Activated T-cell treated with anti-CD3 and anti-CD28 coated beads, Interleukin-2, amount 50 U/mL, for 72 hours (primary cell): ENCODE measurements at regions not wholly inside any gene's neighbourhood (a gene's known extent, or its start where the extent isn't known, plus 50 kb on each side); places are given as distances from the start of the nearest gene placed in this dataset.

Experiments
- ATAC-seq, 2 donors: fragments of 150-1000 bp; cut with Tn5 transposase; replicated peaks in 1 of 2; 2 replicates each; pipeline ENCODE4 v1.10.0; 2021; ENCODE audit warnings: moderate library complexity in 2 of 2, mild to moderate bottlenecking in 1 of 2
- DNase-seq, 2 donors: peaks; one replicate each; pipeline ENCODE4 v3.0.0; 2021 to 2022; ENCODE audit warnings: mixed read lengths in 1 of 2
- H3K27ac Mint-ChIP-seq: one replicate; pipeline ENCODE4 v1.8.0; 2022; ENCODE audit warnings: mild to moderate bottlenecking, moderate library complexity, mixed read lengths
- H3K27me3 Mint-ChIP-seq: one replicate; pipeline ENCODE4 v1.8.0; 2022; ENCODE audit warnings: low read depth, mixed read lengths
- H3K36me3 Mint-ChIP-seq, 2 donors: one replicate each; pipeline ENCODE4 v1.8.0; 2022; ENCODE audit warnings: mixed read lengths in 2 of 2, mild to moderate bottlenecking in 1 of 2; ENCODE audit not compliant: insufficient read depth in 2 of 2
- H3K4me1 Mint-ChIP-seq: one replicate; pipeline ENCODE4 v1.8.0; 2022; ENCODE audit warnings: low read depth, mixed read lengths
- H3K4me3 Mint-ChIP-seq, 2 donors: one replicate each; pipeline ENCODE4 v1.8.0; 2022; ENCODE audit warnings: mild to moderate bottlenecking in 2 of 2, mixed read lengths in 2 of 2, moderate library complexity in 2 of 2
- H3K9me3 Mint-ChIP-seq, 2 donors: one replicate each; pipeline ENCODE4 v1.8.0; 2022; ENCODE audit warnings: mixed read lengths in 2 of 2

DNA sequence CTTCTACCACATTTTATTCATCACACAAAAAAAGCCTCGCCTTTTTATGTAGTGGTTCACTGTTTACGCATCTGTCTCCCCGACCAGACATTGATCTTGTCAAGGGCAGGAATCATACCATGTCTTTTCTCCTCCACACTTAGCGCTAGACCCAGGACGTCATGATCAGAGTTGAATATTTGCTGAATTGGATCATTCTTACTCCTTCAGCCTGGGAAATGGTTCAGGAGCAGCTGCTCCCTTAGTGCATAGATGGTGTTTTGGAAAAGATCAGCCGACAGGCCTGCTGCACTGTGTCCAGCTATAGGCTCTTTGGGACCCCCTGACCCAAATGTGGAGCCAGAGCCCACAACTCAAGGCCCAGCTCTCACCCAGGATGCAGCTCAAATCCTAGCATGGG is 249.1 kb upstream of the TMEM72 start:
- no peaks in the 10 kb centered on the region for H3K27me3 Mint-ChIP-seq
- DNase-seq (no peak), ATAC-seq (no peak)
- H3K27ac Mint-ChIP-seq = no peak overlapping the region
- no peaks in the 10 kb centered on the region for H3K36me3 Mint-ChIP-seq
- no peaks in the 10 kb centered on the region for H3K4me1 Mint-ChIP-seq
- H3K9me3 Mint-ChIP-seq = no peaks in the 10 kb centered on the region
- no peak overlapping the region for H3K4me3 Mint-ChIP-seq

DNA sequence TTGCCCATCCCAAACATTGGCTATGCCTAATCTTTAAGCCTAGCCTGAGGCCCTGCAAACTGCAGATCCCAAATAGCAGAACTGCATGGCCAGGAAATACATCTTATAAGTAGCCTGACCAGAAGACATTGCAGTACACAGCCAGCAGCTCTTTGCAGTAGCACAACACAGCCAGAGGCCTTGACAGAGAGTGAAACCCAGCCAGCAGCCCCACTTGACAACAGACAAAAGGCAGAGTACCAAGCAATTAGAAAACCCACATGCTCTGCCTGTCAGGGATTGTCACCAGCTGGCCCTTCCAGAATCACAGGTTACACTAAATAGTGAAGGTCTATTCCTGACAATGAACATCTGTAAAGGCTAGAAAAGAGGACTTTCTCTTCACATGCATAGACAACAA is 242.8 kb upstream of the TMEM72 start:
- Mint-ChIP-seq H3K9me3 (peaks cover 0 to 2% of the 10 kb centered on the region in 2 donors), H3K36me3 (no peaks in the 10 kb centered on the region), H3K4me3 (no peak overlapping the region), H3K4me1 (no peaks in the 10 kb centered on the region), H3K27ac (no peak overlapping the region), H3K27me3 (no peaks in the 10 kb centered on the region)
- DNase-seq = no peak
- ATAC-seq = no peak

DNA sequence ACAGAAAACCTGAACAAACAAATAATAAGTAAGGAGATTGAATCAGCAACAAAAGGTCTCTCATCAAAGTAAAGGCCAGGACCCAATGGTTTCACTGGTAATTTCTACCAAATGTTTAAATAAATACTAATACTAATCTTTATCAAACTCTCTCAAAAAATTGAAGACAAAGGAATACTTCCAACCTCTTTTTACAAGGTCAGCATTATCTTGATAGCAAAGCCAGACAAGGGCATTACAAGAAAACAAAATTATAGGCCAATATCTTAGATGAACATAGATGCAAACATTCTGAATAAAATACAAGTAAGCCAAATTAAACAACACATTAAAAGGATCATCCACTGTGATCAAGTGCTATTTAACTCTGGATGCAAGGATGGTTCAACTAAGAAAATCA is 239.8 kb upstream of the TMEM72 start:
- Mint-ChIP-seq H3K36me3 (no peaks in the 10 kb centered on the region), H3K4me3 (no peak overlapping the region), H3K27me3 (no peaks in the 10 kb centered on the region)

DNA sequence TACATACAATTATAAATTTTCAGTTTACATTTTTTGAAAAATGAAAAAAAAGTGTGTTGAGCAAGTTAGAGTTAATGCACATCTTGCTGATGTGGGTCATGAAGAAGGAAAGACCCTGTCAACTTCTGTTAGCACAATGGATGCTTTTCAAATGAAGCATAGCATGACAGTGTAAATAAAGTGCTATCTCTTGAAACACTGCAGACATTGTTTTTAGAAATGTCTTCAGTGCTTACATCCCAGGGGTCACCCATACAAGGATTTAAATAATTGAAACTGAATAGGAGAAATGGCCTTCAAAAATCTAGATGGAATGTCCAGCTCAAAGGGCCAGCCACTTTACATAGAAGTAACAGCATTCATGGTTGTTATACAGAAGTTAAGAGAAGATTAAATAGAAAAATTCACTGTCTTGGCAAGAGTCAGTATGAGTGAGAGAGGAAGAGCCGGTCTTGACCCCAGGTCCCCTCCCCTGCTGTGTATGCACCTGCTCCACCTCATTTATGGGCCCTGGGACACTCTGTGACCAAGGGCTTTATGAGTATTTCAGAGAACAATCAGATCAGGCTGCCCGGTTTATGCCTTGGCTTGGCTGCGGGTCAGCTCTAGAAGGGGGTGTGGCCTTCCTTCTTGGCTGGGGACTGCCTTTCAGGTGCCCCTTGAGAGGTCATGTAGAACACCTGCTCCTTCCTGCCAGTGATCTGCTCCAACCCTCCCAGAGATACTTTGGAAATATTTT is 237.7 kb upstream of the TMEM72 start:
- Mint-ChIP-seq H3K9me3 (peaks cover 0 to 2% of the 10 kb centered on the region in 2 donors), H3K27ac (no peak overlapping the region), H3K36me3 (no peaks in the 10 kb centered on the region), H3K4me3 (no peak overlapping the region), H3K27me3 (no peaks in the 10 kb centered on the region), H3K4me1 (no peaks in the 10 kb centered on the region)
- DNase-seq (no peak), ATAC-seq (no peak)

More for the DNA sequence above, 239.8 kb upstream of the TMEM72 start:
- ATAC-seq (no peak), DNase-seq (no peak)
- H3K4me1 Mint-ChIP-seq = no peaks in the 10 kb centered on the region
- peaks cover 0 to 2% of the 10 kb centered on the region in 2 donors for H3K9me3 Mint-ChIP-seq
- no peak overlapping the region for H3K27ac Mint-ChIP-seq

DNA sequence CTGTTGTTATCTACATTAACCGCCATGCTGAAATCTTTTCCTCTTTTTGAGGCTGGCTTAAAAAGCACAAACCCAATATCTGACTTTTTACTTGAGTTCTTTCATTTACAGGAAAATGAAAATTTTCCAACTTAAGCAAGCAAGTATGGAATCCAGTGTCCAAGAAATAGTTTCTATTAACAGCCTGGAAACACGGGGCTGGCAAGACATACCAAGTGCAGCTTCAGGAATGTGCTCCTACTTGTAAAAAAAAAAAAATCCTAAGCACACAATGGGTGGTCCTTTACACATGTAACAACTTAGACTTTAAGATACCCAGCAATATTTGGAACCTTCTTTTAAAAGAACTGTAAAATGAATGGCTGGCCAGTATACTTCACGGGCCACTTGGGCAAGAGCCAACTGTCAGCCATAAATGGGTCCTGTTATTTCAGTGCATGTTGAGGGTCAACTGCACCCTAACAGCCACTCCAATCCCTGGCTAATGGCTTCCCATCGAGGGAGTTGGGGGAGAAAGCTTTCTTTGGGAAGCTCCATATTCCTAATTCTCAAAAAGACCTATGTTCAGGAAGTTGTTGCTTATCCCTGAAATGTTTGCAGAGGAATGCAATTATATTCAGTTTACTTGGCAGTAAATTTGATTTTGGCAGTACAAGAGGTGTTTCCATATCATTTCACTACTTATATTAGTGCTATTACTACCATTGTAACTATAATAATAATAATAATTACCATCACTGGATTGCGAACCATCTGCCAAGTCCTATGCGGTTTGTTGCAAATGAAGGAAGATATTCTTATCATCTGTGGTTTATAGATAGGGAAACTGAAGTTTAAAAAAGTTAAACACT is 236.4 kb upstream of the TMEM72 start:
- no peaks in the 10 kb centered on the region for H3K36me3 Mint-ChIP-seq
- DNase-seq (no peak), ATAC-seq (no peak)
- peaks cover 0 to 2% of the 10 kb centered on the region in 2 donors for H3K9me3 Mint-ChIP-seq
- H3K27me3 Mint-ChIP-seq = no peaks in the 10 kb centered on the region
- H3K4me1 Mint-ChIP-seq = no peaks in the 10 kb centered on the region
- H3K4me3 Mint-ChIP-seq = no peak overlapping the region
- H3K27ac Mint-ChIP-seq = no peak overlapping the region

DNA sequence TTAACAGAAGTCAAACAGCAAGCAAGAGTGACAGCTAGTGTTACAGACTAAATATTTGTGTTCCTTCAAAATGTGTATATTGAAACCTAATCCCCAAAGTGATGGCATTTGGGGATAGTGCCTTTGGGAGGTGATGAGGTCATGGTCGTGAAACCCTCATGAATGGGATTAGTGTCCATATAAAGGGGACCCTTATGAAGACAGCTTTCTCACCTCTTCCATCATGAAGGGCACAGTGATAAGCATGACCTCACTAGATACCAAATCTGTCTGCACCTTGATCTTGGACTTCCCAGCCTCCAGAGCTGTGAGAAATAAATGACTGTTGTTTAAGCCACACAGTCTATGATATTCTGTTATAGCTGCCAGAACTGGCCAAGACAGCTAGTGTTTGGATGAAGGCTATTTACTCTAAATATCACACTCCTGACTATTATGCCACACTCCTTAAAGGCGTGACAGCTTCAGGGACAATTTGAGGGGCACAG is 235.7 kb upstream of the TMEM72 start:
- H3K36me3 Mint-ChIP-seq = no peaks in the 10 kb centered on the region
- no peak for ATAC-seq
- no peak overlapping the region for H3K4me3 Mint-ChIP-seq
- no peak for DNase-seq
- H3K4me1 Mint-ChIP-seq = no peaks in the 10 kb centered on the region
- H3K27ac Mint-ChIP-seq = no peak overlapping the region
- no peaks in the 10 kb centered on the region for H3K27me3 Mint-ChIP-seq
- peaks cover 0 to 2% of the 10 kb centered on the region in 2 donors for H3K9me3 Mint-ChIP-seq

DNA sequence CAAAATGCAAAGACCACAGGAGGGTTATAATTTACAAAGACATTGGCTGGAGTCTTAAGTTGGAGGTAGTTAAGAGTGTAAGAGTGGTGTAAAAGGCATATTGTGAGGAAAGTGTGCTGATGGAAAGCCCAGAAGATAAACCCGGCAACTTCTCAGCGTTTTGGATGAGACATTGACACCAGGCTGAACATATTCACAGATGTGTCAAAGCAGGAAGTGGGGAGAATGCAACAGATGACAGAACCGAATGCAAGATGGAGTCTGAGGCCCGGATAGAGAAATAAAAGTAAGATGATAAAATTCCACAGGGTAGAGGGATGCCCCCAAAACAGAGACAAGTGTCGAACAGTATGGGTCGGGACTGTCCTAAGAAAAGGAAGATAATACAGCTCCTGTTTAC is 230.4 kb upstream of the TMEM72 start:
- ATAC-seq = no peak
- DNase-seq = no peak
- no peaks in the 10 kb centered on the region for H3K36me3 Mint-ChIP-seq
- no peaks in the 10 kb centered on the region for H3K9me3 Mint-ChIP-seq
- H3K27me3 Mint-ChIP-seq = no peaks in the 10 kb centered on the region
- no peaks in the 10 kb centered on the region for H3K4me1 Mint-ChIP-seq
- no peak overlapping the region for H3K27ac Mint-ChIP-seq
- H3K4me3 Mint-ChIP-seq = no peak overlapping the region

DNA sequence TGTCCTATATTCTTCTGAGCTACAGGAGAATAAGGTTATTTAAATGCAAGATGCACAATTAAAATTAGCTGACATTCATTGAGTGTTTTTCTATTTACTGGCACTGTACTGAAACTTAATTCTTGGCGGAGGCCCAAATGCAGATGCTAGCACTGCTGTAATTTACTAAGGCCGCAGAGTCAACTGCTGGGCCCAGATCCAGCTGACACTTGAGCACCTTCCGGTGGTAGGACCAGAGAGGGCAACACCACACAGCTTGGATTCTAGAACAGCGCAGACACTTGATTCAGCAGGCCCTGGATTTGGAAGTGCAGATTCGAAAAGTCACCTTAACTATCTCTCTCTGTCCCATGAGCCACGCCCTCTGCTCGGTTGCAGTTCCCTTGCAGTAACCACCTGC is 228.6 kb upstream of the TMEM72 start:
- no peaks in the 10 kb centered on the region for H3K4me1 Mint-ChIP-seq
- no peaks in the 10 kb centered on the region for H3K27me3 Mint-ChIP-seq
- no peak overlapping the region for H3K27ac Mint-ChIP-seq
- H3K4me3 Mint-ChIP-seq = no peak overlapping the region
- H3K36me3 Mint-ChIP-seq = no peaks in the 10 kb centered on the region
- ATAC-seq (no peak), DNase-seq (no peak)
- no peaks in the 10 kb centered on the region for H3K9me3 Mint-ChIP-seq

DNA sequence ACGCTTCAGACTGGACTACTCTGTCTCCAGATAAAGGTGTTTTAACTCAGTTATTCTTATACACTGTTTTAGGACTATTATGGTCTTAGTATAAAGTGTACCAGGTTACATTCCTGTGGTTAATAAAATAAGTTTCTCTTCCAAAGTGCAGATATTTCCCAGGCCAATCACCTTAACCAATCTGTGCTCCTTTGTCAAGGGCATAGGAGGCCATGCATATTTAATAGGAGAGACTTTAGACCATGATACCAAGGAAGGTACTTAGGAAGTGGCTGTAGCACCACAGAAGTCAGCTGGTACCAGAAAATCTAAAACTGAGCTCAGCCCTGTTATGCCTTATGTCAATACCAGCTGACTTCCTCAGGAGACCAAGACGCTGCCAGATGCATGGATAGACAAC is 226.5 kb upstream of the TMEM72 start:
- Mint-ChIP-seq H3K36me3 (no peaks in the 10 kb centered on the region), H3K4me1 (no peaks in the 10 kb centered on the region), H3K27ac (no peak overlapping the region), H3K4me3 (no peak overlapping the region), H3K9me3 (no peaks in the 10 kb centered on the region), H3K27me3 (no peaks in the 10 kb centered on the region)
- DNase-seq = no peak
- ATAC-seq = no peak

DNA sequence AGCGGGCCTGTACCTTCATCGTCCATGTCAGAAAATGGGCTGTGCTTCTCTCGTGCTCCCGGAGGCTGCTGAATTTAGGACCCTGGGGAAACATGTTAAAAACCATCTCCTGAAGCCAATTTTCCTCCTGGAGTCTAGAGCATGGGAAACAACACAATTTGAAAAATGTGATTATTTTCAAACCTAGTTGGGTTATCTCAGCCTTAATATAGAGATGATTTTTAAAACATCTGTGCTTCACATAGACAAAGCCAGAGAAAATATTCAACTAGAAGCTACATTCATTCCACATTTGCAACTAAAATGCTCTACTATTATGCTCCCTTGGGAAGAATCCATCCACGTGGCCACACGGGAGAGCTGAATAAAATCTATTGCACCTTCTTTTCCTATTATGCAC is 225.9 kb upstream of the TMEM72 start:
- Mint-ChIP-seq H3K9me3 (no peaks in the 10 kb centered on the region), H3K36me3 (no peaks in the 10 kb centered on the region), H3K4me3 (no peak overlapping the region), H3K27ac (no peak overlapping the region), H3K27me3 (no peaks in the 10 kb centered on the region), H3K4me1 (no peaks in the 10 kb centered on the region)
- ATAC-seq (no peak), DNase-seq (no peak)

DNA sequence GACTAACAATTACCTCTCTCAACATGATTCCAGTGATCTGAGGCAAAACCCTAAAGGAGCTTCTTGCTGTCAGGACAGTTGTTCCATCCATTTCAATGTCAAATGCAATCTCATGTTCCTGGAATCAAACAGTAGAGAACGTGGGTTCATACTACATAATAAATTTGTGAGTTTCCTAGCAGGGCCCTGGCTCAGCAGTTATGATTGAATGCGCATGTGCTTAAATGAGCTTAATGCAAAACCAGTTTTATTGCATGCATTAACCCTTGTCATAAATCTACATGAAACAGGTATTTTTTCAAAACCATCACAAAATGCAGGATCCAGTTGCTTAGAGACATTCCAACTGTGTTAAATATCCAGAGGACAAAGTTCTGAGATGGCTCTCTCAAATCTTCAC is 225.4 kb upstream of the TMEM72 start:
- H3K36me3 Mint-ChIP-seq = no peaks in the 10 kb centered on the region
- no peak for DNase-seq
- H3K9me3 Mint-ChIP-seq = no peaks in the 10 kb centered on the region
- no peak for ATAC-seq
- no peaks in the 10 kb centered on the region for H3K27me3 Mint-ChIP-seq
- H3K27ac Mint-ChIP-seq = no peak overlapping the region
- H3K4me3 Mint-ChIP-seq = no peak overlapping the region
- H3K4me1 Mint-ChIP-seq = no peaks in the 10 kb centered on the region

DNA sequence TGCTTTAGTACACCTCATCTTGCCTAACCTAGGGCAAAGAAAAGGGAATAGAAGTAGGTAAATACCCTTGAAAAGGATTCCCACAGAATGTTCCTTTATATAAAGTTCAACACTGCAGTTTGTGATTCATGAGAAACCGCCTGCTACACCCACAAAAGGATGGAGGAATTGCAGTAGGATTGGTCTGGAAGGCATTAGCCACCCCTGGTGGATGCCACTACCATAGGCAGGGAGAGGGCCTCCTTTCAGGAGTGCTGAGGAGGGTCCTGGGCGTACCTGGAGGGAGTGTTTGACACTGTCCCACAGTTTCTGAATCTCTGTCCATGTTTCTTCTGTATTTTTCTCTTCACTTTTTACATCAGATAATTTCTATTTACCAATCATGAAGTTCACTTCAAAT is 221.8 kb upstream of the TMEM72 start:
- no peaks in the 10 kb centered on the region for H3K36me3 Mint-ChIP-seq
- DNase-seq = no peak
- no peak for ATAC-seq
- no peaks in the 10 kb centered on the region for H3K27me3 Mint-ChIP-seq
- H3K4me1 Mint-ChIP-seq = no peaks in the 10 kb centered on the region
- H3K9me3 Mint-ChIP-seq = no peaks in the 10 kb centered on the region
- no peak overlapping the region for H3K27ac Mint-ChIP-seq
- H3K4me3 Mint-ChIP-seq = no peak overlapping the region

DNA sequence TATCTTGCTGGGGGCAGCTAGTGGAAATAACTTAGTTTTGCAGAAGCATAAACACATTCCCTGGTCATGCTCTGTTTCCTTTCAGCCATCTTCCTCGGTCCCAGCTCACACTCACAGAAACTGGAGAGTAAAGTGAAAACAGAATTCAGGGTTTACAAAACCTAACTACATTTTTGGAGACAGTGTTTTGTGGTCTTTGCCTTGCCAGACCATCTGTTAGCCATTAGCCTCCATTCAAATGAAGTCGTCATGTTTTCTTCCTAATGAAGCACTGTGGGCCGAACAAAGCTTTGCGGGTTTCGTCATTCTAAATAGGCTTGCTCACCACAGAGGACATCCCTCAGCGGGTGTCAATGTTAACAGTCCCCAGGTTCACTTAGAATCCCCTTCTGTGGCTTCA is 214.6 kb upstream of the TMEM72 start:
- no peaks in the 10 kb centered on the region for H3K27me3 Mint-ChIP-seq
- no peak overlapping the region for H3K27ac Mint-ChIP-seq
- DNase-seq (no peak), ATAC-seq (no peak)
- no peaks in the 10 kb centered on the region for H3K9me3 Mint-ChIP-seq
- H3K36me3 Mint-ChIP-seq = no peaks in the 10 kb centered on the region
- H3K4me1 Mint-ChIP-seq = no peaks in the 10 kb centered on the region
- no peak overlapping the region for H3K4me3 Mint-ChIP-seq
